ENCODE measurements at regions not wholly inside any gene's neighbourhood (a gene's known extent, or its start where the extent isn't known, plus 50 kb on each side); places are given as distances from the start of the nearest gene placed in this dataset.

DNA sequence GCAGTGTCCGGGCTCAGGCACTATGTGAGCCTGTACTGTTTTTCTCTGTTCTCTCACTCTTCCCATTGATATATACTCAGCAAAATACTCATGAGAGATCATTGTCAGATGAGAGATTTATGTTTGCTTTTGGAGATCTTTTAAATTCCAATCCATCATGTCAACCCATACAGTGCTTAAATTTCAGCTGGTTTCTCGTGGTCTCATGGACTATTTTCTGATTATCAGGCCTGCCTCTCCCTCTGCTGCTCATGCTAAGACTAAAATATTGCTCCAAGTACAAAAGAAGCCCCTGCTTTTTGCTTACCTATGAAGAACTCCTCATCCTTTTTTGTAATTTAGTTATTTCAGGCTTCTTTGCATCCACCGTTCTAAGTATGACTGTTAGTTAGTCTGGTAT is 547.2 kb downstream of the KCNJ2 start:
- TF ChIP-seq POLR2AphosphoS5 (IDR thresholded peaks at IDR 0.05): no peak
- TF ChIP-seq POLR2A (IDR thresholded peaks at IDR 0.05): no peak
- TF ChIP-seq, protein P1, sequence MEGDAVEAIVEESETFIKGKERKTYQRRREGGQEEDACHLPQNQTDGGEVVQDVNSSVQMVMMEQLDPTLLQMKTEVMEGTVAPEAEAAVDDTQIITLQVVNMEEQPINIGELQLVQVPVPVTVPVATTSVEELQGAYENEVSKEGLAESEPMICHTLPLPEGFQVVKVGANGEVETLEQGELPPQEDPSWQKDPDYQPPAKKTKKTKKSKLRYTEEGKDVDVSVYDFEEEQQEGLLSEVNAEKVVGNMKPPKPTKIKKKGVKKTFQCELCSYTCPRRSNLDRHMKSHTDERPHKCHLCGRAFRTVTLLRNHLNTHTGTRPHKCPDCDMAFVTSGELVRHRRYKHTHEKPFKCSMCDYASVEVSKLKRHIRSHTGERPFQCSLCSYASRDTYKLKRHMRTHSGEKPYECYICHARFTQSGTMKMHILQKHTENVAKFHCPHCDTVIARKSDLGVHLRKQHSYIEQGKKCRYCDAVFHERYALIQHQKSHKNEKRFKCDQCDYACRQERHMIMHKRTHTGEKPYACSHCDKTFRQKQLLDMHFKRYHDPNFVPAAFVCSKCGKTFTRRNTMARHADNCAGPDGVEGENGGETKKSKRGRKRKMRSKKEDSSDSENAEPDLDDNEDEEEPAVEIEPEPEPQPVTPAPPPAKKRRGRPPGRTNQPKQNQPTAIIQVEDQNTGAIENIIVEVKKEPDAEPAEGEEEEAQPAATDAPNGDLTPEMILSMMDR (IDR thresholded peaks at IDR 0.05): no peak
- no peak for TF ChIP-seq EP300 (IDR thresholded peaks at IDR 0.05)
